GM12891 (cell line): ENCODE measurements at regions not wholly inside any gene's neighbourhood (a gene's known extent, or its start where the extent isn't known, plus 50 kb on each side); places are given as distances from the start of the nearest gene placed in this dataset.

ENCODE experiments used
- PAX5 ChIP-seq: IDR thresholded peaks from 2 replicates; pipeline ENCODE4 v1.6.1; 2011; ENCODE audit warnings: low read length, moderate library complexity, mild to moderate bottlenecking; ENCODE audit not compliant: insufficient read depth, severe bottlenecking
- POLR2A ChIP-seq: IDR thresholded peaks from 2 replicates; pipeline ENCODE4 v1.6.1; 2011; ENCODE audit warnings: low read depth, low read length, control low read depth
- POLR2AphosphoS5 ChIP-seq: IDR thresholded peaks from 2 replicates; pipeline ENCODE4 v1.6.1; 2011; ENCODE audit warnings: low read depth, low read length, control low read depth

DNA sequence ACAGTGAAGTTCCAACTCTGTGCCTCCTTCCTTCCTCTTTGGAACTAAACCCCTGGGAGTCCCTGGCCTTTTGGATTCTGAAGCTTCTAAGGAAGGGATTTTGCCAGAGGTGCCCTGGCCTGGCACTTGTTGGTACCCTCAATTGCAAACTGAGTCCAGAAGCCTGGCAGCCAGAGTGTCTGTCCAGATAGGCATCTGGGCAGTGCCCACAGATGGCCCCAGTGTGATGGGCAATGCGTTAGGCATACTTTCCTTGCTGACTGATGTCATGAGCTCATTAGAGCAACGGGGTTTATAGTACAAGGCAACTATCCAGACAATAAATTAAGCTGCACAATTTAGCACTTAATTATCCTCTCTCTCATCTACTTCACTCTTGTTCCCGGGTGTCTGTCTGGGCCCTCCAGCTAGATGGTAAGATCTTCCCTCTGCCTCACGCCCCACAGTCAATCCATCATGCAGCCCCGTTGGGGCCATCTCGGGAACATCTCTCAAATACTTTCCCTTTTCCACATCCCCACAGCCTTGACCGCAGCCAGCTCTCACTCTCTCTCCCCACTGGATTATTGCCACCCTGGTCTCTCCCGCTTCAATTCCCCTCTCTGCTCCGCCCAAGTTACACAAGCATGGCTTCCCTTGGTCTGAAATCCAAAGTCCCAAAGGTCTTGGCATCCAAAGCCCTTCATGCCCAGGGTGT lies 157.5 kb upstream of the SMIM23 start:
- TF ChIP-seq POLR2A (no peak), POLR2AphosphoS5 (no peak), PAX5 (no peak)
